GM10266 (cell line): ENCODE measurements at regions not wholly inside any gene's neighbourhood (a gene's known extent, or its start where the extent isn't known, plus 50 kb on each side); places are given as distances from the start of the nearest gene placed in this dataset.

ENCODE experiments used
- DNase-seq: peaks from one replicate; pipeline ENCODE4 v3.0.0; 2012; ENCODE audit errors: extremely low spot score
- TF ChIP-seq, protein P1 (sequence below): IDR thresholded peaks from 2 replicates; pipeline ENCODE4 v1.5.1; 2012; ENCODE audit warnings: mild to moderate bottlenecking, low read depth; ENCODE audit not compliant: control insufficient read depth, insufficient read depth; ENCODE audit errors: missing control alignments

DNA sequence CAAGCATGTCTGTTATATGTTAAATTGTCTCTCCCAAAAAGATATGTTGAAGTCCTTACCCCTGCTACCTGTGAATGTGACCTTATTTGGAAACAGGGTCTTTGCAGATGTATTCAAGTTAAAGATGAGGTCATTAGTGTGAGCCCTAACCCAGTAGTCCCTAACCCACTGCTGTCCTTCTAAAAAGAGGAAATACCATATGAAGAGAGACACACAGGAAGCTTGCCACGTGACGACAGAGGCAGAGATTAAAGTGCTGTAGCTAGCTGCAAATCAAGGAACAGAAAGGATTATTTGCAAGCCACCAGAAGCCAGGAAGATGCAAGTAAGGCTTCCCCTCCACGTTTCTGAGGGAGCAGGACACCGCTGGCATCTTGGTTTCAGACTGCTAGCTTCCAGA lies 150.1 kb downstream of the HNRNPD start:
- TF ChIP-seq, protein P1, sequence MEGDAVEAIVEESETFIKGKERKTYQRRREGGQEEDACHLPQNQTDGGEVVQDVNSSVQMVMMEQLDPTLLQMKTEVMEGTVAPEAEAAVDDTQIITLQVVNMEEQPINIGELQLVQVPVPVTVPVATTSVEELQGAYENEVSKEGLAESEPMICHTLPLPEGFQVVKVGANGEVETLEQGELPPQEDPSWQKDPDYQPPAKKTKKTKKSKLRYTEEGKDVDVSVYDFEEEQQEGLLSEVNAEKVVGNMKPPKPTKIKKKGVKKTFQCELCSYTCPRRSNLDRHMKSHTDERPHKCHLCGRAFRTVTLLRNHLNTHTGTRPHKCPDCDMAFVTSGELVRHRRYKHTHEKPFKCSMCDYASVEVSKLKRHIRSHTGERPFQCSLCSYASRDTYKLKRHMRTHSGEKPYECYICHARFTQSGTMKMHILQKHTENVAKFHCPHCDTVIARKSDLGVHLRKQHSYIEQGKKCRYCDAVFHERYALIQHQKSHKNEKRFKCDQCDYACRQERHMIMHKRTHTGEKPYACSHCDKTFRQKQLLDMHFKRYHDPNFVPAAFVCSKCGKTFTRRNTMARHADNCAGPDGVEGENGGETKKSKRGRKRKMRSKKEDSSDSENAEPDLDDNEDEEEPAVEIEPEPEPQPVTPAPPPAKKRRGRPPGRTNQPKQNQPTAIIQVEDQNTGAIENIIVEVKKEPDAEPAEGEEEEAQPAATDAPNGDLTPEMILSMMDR: no peak
- DNase-seq: no peak

DNA sequence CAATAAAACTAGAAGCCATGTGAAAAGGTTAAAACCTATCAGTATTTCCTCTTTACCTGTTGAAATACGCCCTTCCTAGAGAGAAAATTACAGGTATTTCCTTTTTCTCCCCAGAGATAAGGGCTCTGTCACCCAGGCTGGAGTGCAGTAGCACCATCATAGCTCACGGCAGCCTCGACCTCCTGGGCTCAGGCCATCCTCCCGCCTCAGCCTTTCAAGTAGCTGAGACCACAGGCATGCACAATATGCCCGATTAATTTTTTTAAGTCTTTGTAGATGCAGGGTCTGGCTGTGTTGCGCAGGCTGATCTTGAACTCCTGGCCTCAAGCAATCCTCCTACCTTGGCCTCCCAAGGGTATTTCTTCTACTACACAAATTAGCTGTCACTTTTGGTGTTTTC lies 154.4 kb downstream of the HNRNPD start:
- no peak for DNase-seq
- TF ChIP-seq, protein P1: no peak

DNA sequence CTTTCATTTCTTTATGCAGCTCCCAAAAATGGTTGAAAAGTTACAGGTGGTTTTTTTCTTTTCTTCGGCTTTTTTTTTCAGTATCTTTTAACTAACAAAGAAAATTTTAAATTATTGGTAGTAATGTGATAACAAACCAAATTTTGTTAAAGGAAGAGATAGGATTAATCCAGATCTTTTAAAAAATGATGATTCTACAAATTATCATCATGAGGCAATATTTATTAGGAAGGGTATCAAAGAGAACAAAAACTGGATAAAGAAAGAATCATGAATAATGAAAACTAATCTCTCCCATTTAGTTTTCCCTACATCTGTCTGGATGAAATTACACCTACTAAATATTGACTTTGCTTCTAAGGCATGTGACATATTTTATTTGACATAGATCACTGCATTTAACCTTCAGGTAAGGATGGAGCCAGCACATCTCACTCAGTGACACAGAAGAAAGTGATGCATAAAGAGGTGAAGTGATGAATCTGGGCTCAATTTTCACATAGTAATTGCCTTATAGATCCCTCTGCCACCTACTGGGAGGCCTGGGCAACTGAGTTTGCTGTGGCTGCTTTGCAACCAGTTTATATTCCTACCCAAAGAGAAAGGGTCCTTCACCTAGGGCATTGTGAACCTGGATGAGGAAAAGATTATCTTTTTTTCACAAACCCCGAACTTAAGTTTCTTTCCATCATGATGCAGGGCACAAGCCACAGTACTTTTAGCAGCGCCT lies 155.6 kb downstream of the HNRNPD start:
- DNase-seq: no peak
- TF ChIP-seq, protein P1: no peak

DNA sequence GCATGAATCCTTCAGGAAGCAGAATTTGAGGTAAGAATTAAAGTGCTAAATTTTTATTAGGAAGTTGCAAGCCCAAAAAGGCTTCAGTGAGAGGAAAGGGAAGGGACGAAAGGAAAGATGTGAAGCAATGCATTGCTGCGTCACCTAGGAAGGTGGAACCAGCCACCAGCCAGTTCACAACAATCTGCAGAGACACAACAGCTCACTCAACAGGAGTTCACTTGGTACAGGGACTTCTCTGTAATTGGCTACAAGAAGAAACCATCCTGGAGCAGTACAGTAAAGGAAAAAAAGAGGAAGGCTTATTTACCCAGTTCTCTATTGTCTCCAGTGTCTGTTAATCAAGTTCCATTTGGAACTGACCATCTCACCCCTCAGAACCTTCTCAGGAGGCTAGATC lies 157.6 kb downstream of the HNRNPD start:
- DNase-seq: no peak
- TF ChIP-seq, protein P1: no peak

DNA sequence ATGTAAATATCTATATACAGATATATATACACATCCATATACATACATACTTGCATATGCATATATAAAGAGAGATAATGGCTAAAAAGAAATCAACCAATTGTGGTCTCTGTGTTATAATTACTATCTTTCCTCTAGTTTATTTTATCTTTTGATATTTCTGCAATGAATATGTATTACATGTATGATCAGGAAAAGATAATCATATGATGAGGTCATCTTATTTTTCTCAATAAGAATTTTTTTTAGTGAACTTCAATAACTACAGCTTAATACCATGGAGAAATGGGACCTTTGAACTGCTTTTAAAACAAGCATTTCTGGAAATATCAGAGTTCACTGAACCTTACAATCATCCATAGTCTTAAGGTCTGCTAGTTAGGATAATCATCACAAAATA lies 158.0 kb downstream of the HNRNPD start:
- TF ChIP-seq, protein P1: no peak
- DNase-seq: no peak

DNA sequence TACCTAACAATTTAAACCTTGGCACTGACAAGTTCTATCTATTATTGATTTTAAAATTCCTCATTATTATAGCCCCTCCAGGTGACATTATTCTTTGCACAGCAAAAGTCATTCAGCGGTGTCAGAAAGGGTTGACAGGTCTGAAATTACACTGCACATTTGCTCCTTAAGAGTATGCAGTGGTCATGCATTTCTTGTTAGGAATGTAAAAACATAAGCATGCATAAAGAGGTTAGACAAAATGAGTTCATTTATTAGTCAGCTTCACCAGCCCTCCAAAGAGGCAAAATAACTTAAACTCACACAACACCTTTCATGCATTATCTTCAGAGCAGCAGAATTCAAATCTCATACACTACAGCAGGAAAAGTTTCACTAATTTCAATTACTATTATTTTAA lies 158.8 kb downstream of the HNRNPD start:
- TF ChIP-seq, protein P1: no peak
- no peak for DNase-seq
